Mesothelial cell of epicardium (in vitro differentiated cells): ENCODE measurements at regions not wholly inside any gene's neighbourhood (a gene's known extent, or its start where the extent isn't known, plus 50 kb on each side); places are given as distances from the start of the nearest gene placed in this dataset.
A peak's percentile ranks its signal among the peaks of the same experiment; 100 is the strongest.
"Not testable (repeated sequence)": the region's sequence is repeated elsewhere in the genome, so short reads cannot be mapped to it uniquely, and the experiment has no call there.

Experiments used
- DNase-seq, 2 experiments: peaks; one replicate each; pipeline ENCODE4 v3.0.0; 2021; ENCODE audit warnings: low spot score in 2 of 2; ENCODE audit not compliant: unreplicated experiment in 2 of 2
- H3K27ac Mint-ChIP-seq: 2 replicates; pipeline ENCODE4 v1.8.0; 2021; ENCODE audit warnings: mixed read lengths
- H3K27me3 Mint-ChIP-seq: 2 replicates; pipeline ENCODE4 v1.8.0; 2021; ENCODE audit warnings: low read depth, mixed read lengths
- H3K36me3 Mint-ChIP-seq: 2 replicates; pipeline ENCODE4 v1.8.0; 2021; ENCODE audit warnings: mixed read lengths
- H3K4me1 Mint-ChIP-seq: 2 replicates; pipeline ENCODE4 v1.8.0; 2021; ENCODE audit warnings: mixed read lengths
- H3K4me3 Mint-ChIP-seq: 2 replicates; pipeline ENCODE4 v1.8.0; 2021; ENCODE audit warnings: mild to moderate bottlenecking, moderate library complexity, mixed read lengths
- H3K9me3 Mint-ChIP-seq: 2 replicates; pipeline ENCODE4 v1.8.0; 2021; ENCODE audit warnings: mixed read lengths
- CTCF ChIP-seq: fragments of 200-600 bp; sonication (generic); IDR thresholded peaks from one replicate; pipeline ENCODE4 v1.5.0; 2021; ENCODE audit warnings: antibody characterized with exemption; ENCODE audit not compliant: unreplicated experiment

DNA sequence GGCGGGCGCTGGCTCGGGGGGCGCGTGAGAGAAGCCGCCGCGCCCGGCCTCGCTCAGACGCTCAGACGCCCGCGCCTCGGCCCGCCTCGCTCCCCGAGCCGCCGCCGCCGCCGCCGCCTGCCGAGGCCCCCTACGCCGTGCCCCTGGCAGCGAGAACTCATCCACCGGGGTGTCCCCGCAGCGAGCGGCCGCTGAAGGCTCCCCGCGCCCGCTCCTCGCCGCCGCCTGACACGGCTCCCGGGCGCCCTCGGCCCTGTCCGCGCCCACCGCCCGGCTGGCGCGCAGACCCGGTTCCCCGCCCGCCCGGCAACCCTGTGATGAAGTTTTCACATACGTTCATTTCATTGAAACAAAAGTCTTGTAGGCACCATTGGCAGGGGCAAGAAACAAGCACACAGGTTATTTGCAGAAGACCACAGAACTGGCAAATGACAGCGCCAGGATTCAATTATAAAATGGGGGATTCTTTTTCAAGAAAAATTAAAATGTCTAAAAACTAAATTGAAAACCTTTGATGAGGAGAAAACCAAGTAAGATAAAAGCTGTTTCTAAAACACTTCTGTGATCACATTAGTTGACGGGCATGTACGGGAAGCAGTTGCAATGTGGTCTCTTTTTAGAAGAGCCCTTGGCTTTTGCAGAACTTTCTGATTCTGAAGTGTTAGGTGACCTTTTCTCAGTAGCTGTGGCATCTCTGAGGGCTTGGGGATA is 50.5 kb upstream of the TUBA3D start:
- no peak for TF ChIP-seq CTCF
- H3K27me3 Mint-ChIP-seq = peaks cover 81% of the 10 kb centered on the region

DNA sequence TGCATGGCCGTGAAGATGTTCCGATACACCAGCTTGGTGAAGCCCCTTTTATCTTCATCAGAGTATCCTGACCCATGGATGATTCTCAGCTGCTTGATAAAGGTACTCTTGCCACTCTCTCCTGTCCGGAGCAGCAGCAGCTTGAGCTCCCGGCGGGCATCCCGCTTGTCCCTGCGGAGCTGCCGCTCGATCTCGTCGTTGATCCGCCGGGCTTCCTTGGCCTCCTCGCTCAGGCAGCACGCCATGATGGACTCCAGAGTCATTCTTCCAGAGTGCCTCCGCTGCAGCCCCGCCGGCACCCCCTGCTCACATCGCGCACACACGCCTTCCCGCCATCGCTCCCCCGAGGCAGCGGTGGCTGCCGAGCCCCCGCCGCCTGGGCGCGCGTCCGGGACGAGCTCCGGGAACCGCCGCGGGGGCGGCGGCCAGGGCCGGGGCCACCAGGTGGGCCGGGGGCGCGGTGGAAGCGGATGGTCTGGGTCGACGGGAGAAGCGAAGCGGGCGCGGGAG is 51.3 kb upstream of the TUBA3D start:
- H3K36me3 Mint-ChIP-seq, DNase-seq, H3K9me3 Mint-ChIP-seq, H3K27ac Mint-ChIP-seq: not testable (repeated sequence)
- H3K4me1 Mint-ChIP-seq = peaks cover 11% of the 10 kb centered on the region
- peaks cover 77% of the 10 kb centered on the region for H3K27me3 Mint-ChIP-seq
- H3K4me3 Mint-ChIP-seq = peak overlapping the region; percentile 64

More for the DNA sequence above, 50.5 kb upstream of the TUBA3D start:
- DNase-seq = no peak
- peaks cover 8% of the 10 kb centered on the region for H3K4me1 Mint-ChIP-seq
- no peak overlapping the region for H3K27ac Mint-ChIP-seq
- no peaks in the 10 kb centered on the region for H3K36me3 Mint-ChIP-seq
- H3K9me3 Mint-ChIP-seq = no peaks in the 10 kb centered on the region
- peak overlapping the region; percentile 48 for H3K4me3 Mint-ChIP-seq

GRCh38 chr2:131420751-131421150 is 55.2 kb upstream of the TUBA3D start:
- H3K27me3 Mint-ChIP-seq = peaks cover 55% of the 10 kb centered on the region
- H3K27ac Mint-ChIP-seq, H3K4me1 Mint-ChIP-seq, H3K9me3 Mint-ChIP-seq, DNase-seq, H3K4me3 Mint-ChIP-seq, H3K36me3 Mint-ChIP-seq: not testable (repeated sequence)

GRCh38 chr2:131419441-131419840 is 55.5 kb upstream of the RAB6D start:
- Mint-ChIP-seq H3K36me3 (no peaks in the 10 kb centered on the region), H3K4me3 (no peak overlapping the region), H3K9me3 (no peaks in the 10 kb centered on the region), H3K4me1 (peaks cover 6% of the 10 kb centered on the region), H3K27me3 (peaks cover 55% of the 10 kb centered on the region), H3K27ac (no peak overlapping the region)
- no peak for TF ChIP-seq CTCF
- no peak for DNase-seq

- Mint-ChIP-seq H3K9me3 (no peaks in the 10 kb centered on the region), H3K4me3 (no peak overlapping the region), H3K4me1 (peaks cover 6% of the 10 kb centered on the region), H3K27me3 (peaks cover 47% of the 10 kb centered on the region), H3K36me3 (no peaks in the 10 kb centered on the region), H3K27ac (no peak overlapping the region)
- no peak for DNase-seq
- no peak for TF ChIP-seq CTCF
Observed at GRCh38 chr2:131418625-131419024, 54.7 kb upstream of the RAB6D start.

GRCh38 chr2:131417886-131418285 is 53.9 kb upstream of the RAB6D start:
- H3K4me3 Mint-ChIP-seq = no peak overlapping the region
- no peak for DNase-seq
- H3K36me3 Mint-ChIP-seq = no peaks in the 10 kb centered on the region
- TF ChIP-seq CTCF = no peak
- H3K27ac Mint-ChIP-seq = no peak overlapping the region
- peaks cover 41% of the 10 kb centered on the region for H3K27me3 Mint-ChIP-seq
- peaks cover 6% of the 10 kb centered on the region for H3K4me1 Mint-ChIP-seq
- H3K9me3 Mint-ChIP-seq = no peaks in the 10 kb centered on the region
